Mucosa of descending colon (tissue), 3 donors: ENCODE measurements at regions not wholly inside any gene's neighbourhood (a gene's known extent, or its start where the extent isn't known, plus 50 kb on each side); places are given as distances from the start of the nearest gene placed in this dataset.
"Not testable (repeated sequence)": the region's sequence is repeated elsewhere in the genome, so short reads cannot be mapped to it uniquely, and the experiment has no call there.

Experiments used
- ATAC-seq: fragments of 200-7000 bp; cut with Tn5 transposase; one replicate; pipeline ENCODE4 v1.9.1; 2020; ENCODE audit warnings: mild to moderate bottlenecking, moderate library complexity
- DNase-seq, 3 donors: peaks; one replicate each; pipeline ENCODE4 v3.0.0-alpha.2; 2020
- H3K36me3 ChIP-seq: fragments of 200-600 bp; one replicate; pipeline ENCODE4 v1.8.0; 2021; ENCODE audit warnings: low read depth, mild to moderate bottlenecking
- H3K4me1 ChIP-seq: fragments of 200-600 bp; one replicate; pipeline ENCODE4 v1.8.0; 2021; ENCODE audit warnings: low read depth, mild to moderate bottlenecking
- H3K4me3 ChIP-seq: fragments of 200-600 bp; one replicate; pipeline ENCODE4 v1.8.0; 2021; ENCODE audit warnings: mild to moderate bottlenecking
- H3K9me3 ChIP-seq: fragments of 200-600 bp; one replicate; pipeline ENCODE4 v1.8.0; 2021; ENCODE audit warnings: mild to moderate bottlenecking
- intact Hi-C, 2 donors: fragments of 100-400 bp; cut with DNase I in 1 of 2; cut with micrococcal nuclease in 1 of 2; formaldehyde crosslinking; loops; one replicate each; pipeline versions ENCODE4 v1.11.0 to v1.11.1; 2022; cut with DNase I, micrococcal nuclease
- TF ChIP-seq, protein P1 (sequence below): fragments of 200-600 bp; IDR thresholded peaks from one replicate; pipeline ENCODE4 v1.8.0; 2022; ENCODE audit warnings: antibody characterized with exemption, mild to moderate bottlenecking
- donor health status: DM: no; HTN: no; CAD: no; lungs with moderate emphysema.
- donor health status: DM: no; HTN: no; CAD: no.
- donor health status: DM: no; HTN: yes; CAD: no.

DNA sequence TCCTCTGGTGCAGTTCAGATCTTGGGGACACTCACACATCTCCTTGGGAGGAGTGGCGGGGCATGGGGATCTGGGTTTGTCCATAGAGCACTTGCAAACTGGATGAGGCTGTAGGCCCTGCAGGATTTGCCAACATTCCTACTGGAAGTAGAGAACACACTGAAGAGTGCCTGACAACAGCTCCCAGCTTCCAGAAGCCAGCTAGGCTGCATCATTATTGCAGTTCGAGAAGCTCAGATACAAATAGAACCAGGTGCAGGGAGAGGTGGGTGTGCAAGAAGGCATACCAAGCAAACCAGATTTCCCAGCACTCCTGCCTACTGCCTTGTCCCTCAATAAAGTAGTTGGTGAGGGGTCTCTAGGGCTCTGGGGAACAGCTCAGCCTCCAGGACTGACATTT lies 52.5 kb downstream of the RHOB start:
- no peaks in the 10 kb centered on the region for H3K36me3 ChIP-seq
- no peak overlapping the region for H3K4me3 ChIP-seq
- H3K9me3 ChIP-seq, result no peaks in the 10 kb centered on the region
- H3K4me1 ChIP-seq, result no peaks in the 10 kb centered on the region
- intact Hi-C loops, result no loop called here
- ATAC-seq, result no peak
- TF ChIP-seq, protein P1, sequence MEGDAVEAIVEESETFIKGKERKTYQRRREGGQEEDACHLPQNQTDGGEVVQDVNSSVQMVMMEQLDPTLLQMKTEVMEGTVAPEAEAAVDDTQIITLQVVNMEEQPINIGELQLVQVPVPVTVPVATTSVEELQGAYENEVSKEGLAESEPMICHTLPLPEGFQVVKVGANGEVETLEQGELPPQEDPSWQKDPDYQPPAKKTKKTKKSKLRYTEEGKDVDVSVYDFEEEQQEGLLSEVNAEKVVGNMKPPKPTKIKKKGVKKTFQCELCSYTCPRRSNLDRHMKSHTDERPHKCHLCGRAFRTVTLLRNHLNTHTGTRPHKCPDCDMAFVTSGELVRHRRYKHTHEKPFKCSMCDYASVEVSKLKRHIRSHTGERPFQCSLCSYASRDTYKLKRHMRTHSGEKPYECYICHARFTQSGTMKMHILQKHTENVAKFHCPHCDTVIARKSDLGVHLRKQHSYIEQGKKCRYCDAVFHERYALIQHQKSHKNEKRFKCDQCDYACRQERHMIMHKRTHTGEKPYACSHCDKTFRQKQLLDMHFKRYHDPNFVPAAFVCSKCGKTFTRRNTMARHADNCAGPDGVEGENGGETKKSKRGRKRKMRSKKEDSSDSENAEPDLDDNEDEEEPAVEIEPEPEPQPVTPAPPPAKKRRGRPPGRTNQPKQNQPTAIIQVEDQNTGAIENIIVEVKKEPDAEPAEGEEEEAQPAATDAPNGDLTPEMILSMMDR, result no peak
- no peak for DNase-seq

DNA sequence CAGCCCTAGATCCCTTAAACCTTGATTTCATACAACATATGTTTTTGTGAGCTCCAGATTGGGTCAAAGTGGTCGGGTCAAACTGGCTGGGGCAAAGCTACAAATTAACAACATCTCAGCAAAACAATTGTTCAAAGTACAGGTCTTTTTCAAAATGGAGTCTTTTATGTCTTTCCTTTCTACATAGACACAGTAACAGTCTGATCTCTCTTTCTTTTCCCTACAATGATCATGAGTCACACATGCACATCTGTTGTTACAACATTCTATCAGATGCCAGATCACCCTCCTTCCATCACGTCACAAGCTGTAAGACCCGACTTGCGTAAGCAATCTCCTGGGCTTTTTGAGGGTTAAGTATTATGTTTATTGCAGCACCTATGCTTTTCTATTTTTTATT lies 55.1 kb downstream of the RHOB start:
- Histone ChIP-seq H3K9me3 (no peaks in the 10 kb centered on the region), H3K4me3 (no peak overlapping the region), H3K36me3 (no peaks in the 10 kb centered on the region), H3K4me1 (no peaks in the 10 kb centered on the region)
- ATAC-seq (no peak), DNase-seq (no peak)
- intact Hi-C loops, result no loop called here
- TF ChIP-seq, protein P1, result no peak

DNA sequence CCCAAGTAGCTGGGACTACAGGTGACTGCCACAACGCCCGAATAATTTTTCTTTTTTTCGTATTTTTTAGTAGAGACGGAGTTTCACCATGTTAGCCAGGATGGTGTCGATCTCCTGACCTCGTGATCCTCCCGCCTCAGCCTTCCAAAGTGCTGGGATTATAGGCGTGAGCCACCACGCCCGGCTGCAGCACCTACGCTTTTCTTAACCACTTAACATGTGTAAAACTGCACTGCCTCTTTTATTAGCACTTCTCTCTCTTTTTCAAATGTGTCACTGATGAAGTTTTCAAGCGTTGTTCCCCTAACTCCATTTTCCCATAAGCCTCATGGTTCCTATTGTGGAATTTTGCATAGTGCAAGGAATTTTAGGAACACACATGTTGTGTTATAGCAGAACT lies 55.6 kb downstream of the RHOB start:
- DNase-seq, H3K4me1 ChIP-seq, H3K9me3 ChIP-seq, ATAC-seq, H3K4me3 ChIP-seq, H3K36me3 ChIP-seq, intact Hi-C loops: not testable (repeated sequence)

DNA sequence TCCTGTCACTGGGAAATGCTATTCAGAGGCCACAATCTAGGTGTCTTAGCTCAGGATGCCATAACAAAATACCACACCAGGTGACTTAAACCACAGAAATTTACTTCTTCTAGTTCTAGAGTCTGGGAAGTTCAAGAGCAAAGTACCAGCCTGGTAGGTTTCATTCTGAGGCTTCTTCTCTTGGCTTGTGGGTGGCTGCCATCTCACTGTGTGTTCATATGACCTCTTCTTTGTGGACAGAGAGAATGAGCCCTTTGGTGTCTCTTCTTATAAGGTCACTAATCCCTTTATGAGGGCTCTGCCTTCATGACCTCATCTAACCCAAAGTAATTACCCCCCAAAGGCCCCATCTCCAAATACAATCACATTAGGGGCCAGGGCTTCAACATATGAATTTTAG lies 57.3 kb downstream of the RHOB start:
- Histone ChIP-seq H3K9me3 (no peaks in the 10 kb centered on the region), H3K36me3 (no peaks in the 10 kb centered on the region), H3K4me3 (no peak overlapping the region), H3K4me1 (no peaks in the 10 kb centered on the region)
- intact Hi-C loops, result no loop called here
- no peak for ATAC-seq
- no peak for DNase-seq
- TF ChIP-seq, protein P1, result no peak

DNA sequence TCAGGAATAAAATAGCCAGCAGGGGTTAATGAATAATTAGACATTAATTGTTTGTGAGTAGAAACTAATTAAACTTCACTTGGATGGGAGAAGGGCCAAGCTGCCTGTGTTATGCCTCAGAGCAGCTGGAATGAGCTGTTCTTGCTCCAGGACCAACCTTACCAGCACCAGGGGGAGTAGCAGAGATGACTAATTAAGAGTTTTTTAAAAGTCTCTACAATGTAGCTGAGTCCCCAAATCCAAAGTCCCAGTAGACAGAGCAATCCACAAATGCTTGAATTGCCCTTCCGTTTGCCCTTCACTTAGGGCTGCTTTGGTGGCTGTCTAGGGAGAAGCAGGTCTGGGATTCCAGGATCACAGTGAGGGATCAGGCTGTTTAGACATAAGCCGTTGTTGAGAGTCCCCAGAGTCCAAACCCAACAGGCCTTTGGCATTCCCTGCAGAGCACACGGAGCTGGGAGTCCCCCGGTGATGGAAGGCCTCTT lies 59.4 kb downstream of the RHOB start:
- Histone ChIP-seq H3K36me3 (no peaks in the 10 kb centered on the region), H3K4me3 (no peak overlapping the region), H3K4me1 (no peaks in the 10 kb centered on the region), H3K9me3 (no peaks in the 10 kb centered on the region)
- no peak for DNase-seq
- intact Hi-C loops, result no loop called here
- no peak for ATAC-seq
- TF ChIP-seq, protein P1, result no peak

DNA sequence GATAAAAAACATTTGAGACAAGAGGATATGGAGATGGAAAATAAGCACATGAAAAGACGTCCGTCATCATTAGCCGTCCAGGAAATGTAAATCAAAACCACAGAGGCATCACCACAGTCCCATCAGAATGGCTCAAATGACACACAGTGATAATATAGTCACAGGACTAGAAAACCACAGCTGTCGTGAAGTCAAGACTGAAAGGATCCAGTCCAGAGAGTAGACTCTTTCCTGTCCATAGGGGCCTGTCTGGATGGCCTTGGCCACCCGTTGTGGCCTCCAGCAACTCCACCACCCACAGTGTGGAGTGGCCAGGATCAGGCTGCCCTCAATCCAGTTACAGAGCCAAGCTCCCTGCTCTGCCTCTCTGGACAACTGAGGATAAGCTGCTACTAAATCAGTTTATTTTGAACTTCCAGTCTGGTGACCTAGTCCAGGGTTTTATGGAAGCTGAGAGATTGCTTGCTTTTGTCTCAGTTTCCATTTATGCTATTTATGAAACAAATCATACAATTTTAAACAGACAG lies 60.4 kb downstream of the RHOB start:
- no peak overlapping the region for H3K4me3 ChIP-seq
- no peaks in the 10 kb centered on the region for H3K36me3 ChIP-seq
- no peak for ATAC-seq
- no peaks in the 10 kb centered on the region for H3K4me1 ChIP-seq
- intact Hi-C loops, result no loop called here
- no peak for DNase-seq
- TF ChIP-seq, protein P1, result no peak
- H3K9me3 ChIP-seq, result no peaks in the 10 kb centered on the region
